Neural cell (in vitro differentiated cells): ENCODE measurements at regions not wholly inside any gene's neighbourhood (a gene's known extent, or its start where the extent isn't known, plus 50 kb on each side); places are given as distances from the start of the nearest gene placed in this dataset.

Experiments
- H2AFZ ChIP-seq: fragments of 200-600, 300-800 bp; sonication (generic), shearing (Covaris generic); 2 replicates; pipeline ENCODE4 v1.6.0; 2014; ENCODE audit warnings: low read depth, mild to moderate bottlenecking, antibody characterized with exemption, low read length, moderate library complexity
- H3F3A ChIP-seq: fragments of 200-600 bp; shearing (Covaris generic); 2 replicates; pipeline ENCODE4 v1.6.1; 2016; ENCODE audit warnings: mild to moderate bottlenecking, moderate library complexity, mixed read lengths, antibody characterized with exemption, low read length; ENCODE audit not compliant: insufficient read depth, poor library complexity, severe bottlenecking
- H3K27ac ChIP-seq: fragments of 200-600, 300-800 bp; sonication (generic), shearing (Covaris generic); 2 replicates; pipeline ENCODE4 v1.5.1; 2014; ENCODE audit warnings: mild to moderate bottlenecking, low read length, moderate library complexity
- H3K27me3 ChIP-seq: fragments of 300-800, 200-600 bp; sonication (generic), shearing (Covaris generic); 2 replicates; pipeline ENCODE4 v1.6.0; 2014; ENCODE audit warnings: mild to moderate bottlenecking, low read depth, low read length, moderate library complexity; ENCODE audit not compliant: insufficient read depth
- H3K36me3 ChIP-seq: fragments of 300-800, 200-600 bp; sonication (generic), shearing (Covaris generic); 2 replicates; pipeline ENCODE4 v1.5.1; 2014; ENCODE audit warnings: mild to moderate bottlenecking, antibody characterized with exemption, low read length, moderate library complexity; ENCODE audit not compliant: insufficient read depth
- H3K4me2 ChIP-seq: fragments of 300-800, 200-600 bp; sonication (generic), shearing (Covaris generic); 2 replicates; pipeline ENCODE4 v1.6.0; 2014; ENCODE audit warnings: mild to moderate bottlenecking, low read length
- H3K4me3 ChIP-seq: fragments of 300-800, 200-600 bp; sonication (generic), shearing (Covaris generic); 2 replicates; pipeline ENCODE4 v1.5.1; 2014; ENCODE audit warnings: mild to moderate bottlenecking, low read length, moderate library complexity
- H3K79me2 ChIP-seq: fragments of 200-600 bp; shearing (Covaris generic); replicated peaks from 2 replicates; pipeline ENCODE4 v1.6.0; 2014; ENCODE audit warnings: mild to moderate bottlenecking, low read length, moderate library complexity; ENCODE audit not compliant: insufficient read depth
- H3K9ac ChIP-seq: fragments of 300-800, 200-600 bp; sonication (generic), shearing (Covaris generic); 2 replicates; pipeline ENCODE4 v1.6.1; 2016; ENCODE audit warnings: mild to moderate bottlenecking, low read length, mixed read lengths
- H3K9me2 ChIP-seq: fragments of 200-600 bp; shearing (Covaris generic); 2 replicates; pipeline ENCODE4 v1.6.1; 2016; ENCODE audit warnings: mild to moderate bottlenecking, low read length, mixed read lengths; ENCODE audit not compliant: insufficient read depth
- H3K9me3 ChIP-seq: fragments of 200-600, 300-800 bp; sonication (generic), shearing (Covaris generic); 2 replicates; pipeline ENCODE4 v1.6.1; 2016; ENCODE audit warnings: mild to moderate bottlenecking, mixed run types, low read length, moderate library complexity, mixed read lengths
- H4K20me1 ChIP-seq: fragments of 200-600 bp; shearing (Covaris generic); 2 replicates; pipeline ENCODE4 v1.6.1; 2016; ENCODE audit warnings: mild to moderate bottlenecking, mixed run types; ENCODE audit not compliant: insufficient read depth
- EP300 ChIP-seq: fragments of 450-650 bp; conservative IDR thresholded peaks from 2 replicates; pipeline ENCODE4 v1.6.1; 2014; ENCODE audit warnings: antibody characterized with exemption, mild to moderate bottlenecking, moderate library complexity; ENCODE audit not compliant: poor library complexity, severe bottlenecking
- EZH2 ChIP-seq: fragments of 200-600, 300-800 bp; shearing (Covaris generic), sonication (generic); IDR thresholded peaks from 2 replicates; pipeline ENCODE4 v1.6.1; 2014; ENCODE audit warnings: antibody characterized with exemption, low read length, borderline replicate concordance, mild to moderate bottlenecking; ENCODE audit not compliant: insufficient read depth, poor library complexity, severe bottlenecking
- MXI1 ChIP-seq: fragments of 450-650 bp; conservative IDR thresholded peaks from 2 replicates; pipeline ENCODE4 v1.6.1; 2014; ENCODE audit warnings: antibody characterized with exemption, mild to moderate bottlenecking; ENCODE audit not compliant: poor library complexity, severe bottlenecking
- POLR2AphosphoS5 ChIP-seq: IDR thresholded peaks from 2 replicates; pipeline ENCODE4 v1.6.1; 2012
- RAD21 ChIP-seq: fragments of 450-650 bp; conservative IDR thresholded peaks from 2 replicates; pipeline ENCODE4 v1.6.1; 2014; ENCODE audit warnings: antibody characterized with exemption, mild to moderate bottlenecking, moderate library complexity
- SMC3 ChIP-seq: fragments of 450-650 bp; conservative IDR thresholded peaks from 2 replicates; pipeline ENCODE4 v1.6.1; 2014; ENCODE audit warnings: antibody characterized with exemption, mild to moderate bottlenecking, moderate library complexity; ENCODE audit not compliant: poor library complexity
- TAF1 ChIP-seq: IDR thresholded peaks from 2 replicates; pipeline ENCODE4 v1.6.1; 2012; ENCODE audit warnings: low read depth
- TF ChIP-seq, protein P1 (sequence below): IDR thresholded peaks from 2 replicates; pipeline ENCODE4 v1.6.1; 2012; ENCODE audit warnings: borderline replicate concordance
- TF ChIP-seq, protein P2 (sequence below): fragments of 450-650 bp; IDR thresholded peaks from 2 replicates; pipeline ENCODE4 v1.5.1; 2014; ENCODE audit warnings: antibody characterized with exemption, mild to moderate bottlenecking, moderate library complexity; ENCODE audit not compliant: poor library complexity, severe bottlenecking

DNA sequence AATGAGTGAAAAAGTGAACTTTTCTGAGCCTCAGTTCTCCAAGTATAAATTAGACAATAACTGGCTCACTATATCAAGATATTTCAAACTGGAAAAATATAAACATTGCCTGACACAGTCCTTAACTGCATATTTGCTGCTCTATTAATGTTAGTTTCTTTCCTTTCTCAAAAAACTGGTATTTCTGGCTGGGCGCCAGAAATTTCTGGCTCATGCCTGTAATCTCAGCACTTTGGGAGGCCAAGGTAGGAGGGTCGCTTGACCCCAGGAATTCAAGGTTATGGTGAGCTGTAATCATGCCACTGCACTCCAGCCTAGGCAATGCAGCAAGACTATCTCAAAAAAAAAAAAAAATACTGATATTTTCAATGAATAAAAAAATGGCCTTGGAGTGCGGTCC lies 227.0 kb downstream of the MAGEB17 start:
- Histone ChIP-seq H3K27ac (no peak overlapping the region), H3F3A (no peaks in the 10 kb centered on the region), H3K27me3 (no peaks in the 10 kb centered on the region), H3K79me2 (no peaks in the 10 kb centered on the region), H4K20me1 (no peaks in the 10 kb centered on the region), H3K9me2 (no peaks in the 10 kb centered on the region), H2AFZ (no peak overlapping the region), H3K36me3 (no peaks in the 10 kb centered on the region), H3K9ac (no peak overlapping the region), H3K4me3 (no peak overlapping the region), H3K4me2 (no peak overlapping the region), H3K9me3 (no peaks in the 10 kb centered on the region)
- TF ChIP-seq MXI1 (no peak), EZH2 (no peak), POLR2AphosphoS5 (no peak), SMC3 (no peak), TAF1 (no peak), EP300 (no peak)
- TF ChIP-seq, protein P1, sequence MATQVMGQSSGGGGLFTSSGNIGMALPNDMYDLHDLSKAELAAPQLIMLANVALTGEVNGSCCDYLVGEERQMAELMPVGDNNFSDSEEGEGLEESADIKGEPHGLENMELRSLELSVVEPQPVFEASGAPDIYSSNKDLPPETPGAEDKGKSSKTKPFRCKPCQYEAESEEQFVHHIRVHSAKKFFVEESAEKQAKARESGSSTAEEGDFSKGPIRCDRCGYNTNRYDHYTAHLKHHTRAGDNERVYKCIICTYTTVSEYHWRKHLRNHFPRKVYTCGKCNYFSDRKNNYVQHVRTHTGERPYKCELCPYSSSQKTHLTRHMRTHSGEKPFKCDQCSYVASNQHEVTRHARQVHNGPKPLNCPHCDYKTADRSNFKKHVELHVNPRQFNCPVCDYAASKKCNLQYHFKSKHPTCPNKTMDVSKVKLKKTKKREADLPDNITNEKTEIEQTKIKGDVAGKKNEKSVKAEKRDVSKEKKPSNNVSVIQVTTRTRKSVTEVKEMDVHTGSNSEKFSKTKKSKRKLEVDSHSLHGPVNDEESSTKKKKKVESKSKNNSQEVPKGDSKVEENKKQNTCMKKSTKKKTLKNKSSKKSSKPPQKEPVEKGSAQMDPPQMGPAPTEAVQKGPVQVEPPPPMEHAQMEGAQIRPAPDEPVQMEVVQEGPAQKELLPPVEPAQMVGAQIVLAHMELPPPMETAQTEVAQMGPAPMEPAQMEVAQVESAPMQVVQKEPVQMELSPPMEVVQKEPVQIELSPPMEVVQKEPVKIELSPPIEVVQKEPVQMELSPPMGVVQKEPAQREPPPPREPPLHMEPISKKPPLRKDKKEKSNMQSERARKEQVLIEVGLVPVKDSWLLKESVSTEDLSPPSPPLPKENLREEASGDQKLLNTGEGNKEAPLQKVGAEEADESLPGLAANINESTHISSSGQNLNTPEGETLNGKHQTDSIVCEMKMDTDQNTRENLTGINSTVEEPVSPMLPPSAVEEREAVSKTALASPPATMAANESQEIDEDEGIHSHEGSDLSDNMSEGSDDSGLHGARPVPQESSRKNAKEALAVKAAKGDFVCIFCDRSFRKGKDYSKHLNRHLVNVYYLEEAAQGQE, result no peak

DNA sequence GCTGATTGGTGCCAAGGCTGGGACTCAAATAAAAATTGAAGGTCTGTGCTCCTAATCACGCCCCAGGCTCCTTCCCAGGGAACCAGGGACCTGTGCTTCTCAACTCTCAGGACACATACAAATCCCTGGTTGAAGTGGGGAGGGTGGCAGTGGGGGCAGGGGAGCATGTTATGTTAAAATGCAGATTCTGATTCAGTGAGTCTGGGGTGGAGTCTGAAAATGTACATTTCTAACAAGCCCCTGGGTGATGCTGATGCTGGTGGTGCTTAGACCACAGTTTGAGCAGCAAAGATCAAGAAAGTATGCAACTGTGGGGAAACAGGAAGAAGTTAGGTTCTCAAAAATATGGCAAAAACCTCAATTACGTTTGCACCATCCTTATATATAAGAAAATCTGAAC lies 236.5 kb downstream of the MAGEB17 start:
- Histone ChIP-seq H3K27me3 (no peaks in the 10 kb centered on the region), H3K9ac (no peak overlapping the region), H3K36me3 (no peaks in the 10 kb centered on the region), H4K20me1 (no peaks in the 10 kb centered on the region), H3K79me2 (no peaks in the 10 kb centered on the region), H3K4me2 (no peak overlapping the region), H2AFZ (no peak overlapping the region), H3K27ac (no peak overlapping the region), H3F3A (no peaks in the 10 kb centered on the region), H3K9me3 (no peaks in the 10 kb centered on the region), H3K4me3 (no peak overlapping the region), H3K9me2 (no peaks in the 10 kb centered on the region)
- TF ChIP-seq RAD21 (no peak), MXI1 (no peak), POLR2AphosphoS5 (no peak), TAF1 (no peak), SMC3 (no peak), EZH2 (no peak), EP300 (no peak)
- TF ChIP-seq, protein P2, sequence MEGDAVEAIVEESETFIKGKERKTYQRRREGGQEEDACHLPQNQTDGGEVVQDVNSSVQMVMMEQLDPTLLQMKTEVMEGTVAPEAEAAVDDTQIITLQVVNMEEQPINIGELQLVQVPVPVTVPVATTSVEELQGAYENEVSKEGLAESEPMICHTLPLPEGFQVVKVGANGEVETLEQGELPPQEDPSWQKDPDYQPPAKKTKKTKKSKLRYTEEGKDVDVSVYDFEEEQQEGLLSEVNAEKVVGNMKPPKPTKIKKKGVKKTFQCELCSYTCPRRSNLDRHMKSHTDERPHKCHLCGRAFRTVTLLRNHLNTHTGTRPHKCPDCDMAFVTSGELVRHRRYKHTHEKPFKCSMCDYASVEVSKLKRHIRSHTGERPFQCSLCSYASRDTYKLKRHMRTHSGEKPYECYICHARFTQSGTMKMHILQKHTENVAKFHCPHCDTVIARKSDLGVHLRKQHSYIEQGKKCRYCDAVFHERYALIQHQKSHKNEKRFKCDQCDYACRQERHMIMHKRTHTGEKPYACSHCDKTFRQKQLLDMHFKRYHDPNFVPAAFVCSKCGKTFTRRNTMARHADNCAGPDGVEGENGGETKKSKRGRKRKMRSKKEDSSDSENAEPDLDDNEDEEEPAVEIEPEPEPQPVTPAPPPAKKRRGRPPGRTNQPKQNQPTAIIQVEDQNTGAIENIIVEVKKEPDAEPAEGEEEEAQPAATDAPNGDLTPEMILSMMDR, result no peak
- TF ChIP-seq, protein P1, result no peak
